ENCODE measurements at regions not wholly inside any gene's neighbourhood (a gene's known extent, or its start where the extent isn't known, plus 50 kb on each side); places are given as distances from the start of the nearest gene placed in this dataset.
"Not testable (repeated sequence)": the region's sequence is repeated elsewhere in the genome, so short reads cannot be mapped to it uniquely, and the experiment has no call there.

DNA sequence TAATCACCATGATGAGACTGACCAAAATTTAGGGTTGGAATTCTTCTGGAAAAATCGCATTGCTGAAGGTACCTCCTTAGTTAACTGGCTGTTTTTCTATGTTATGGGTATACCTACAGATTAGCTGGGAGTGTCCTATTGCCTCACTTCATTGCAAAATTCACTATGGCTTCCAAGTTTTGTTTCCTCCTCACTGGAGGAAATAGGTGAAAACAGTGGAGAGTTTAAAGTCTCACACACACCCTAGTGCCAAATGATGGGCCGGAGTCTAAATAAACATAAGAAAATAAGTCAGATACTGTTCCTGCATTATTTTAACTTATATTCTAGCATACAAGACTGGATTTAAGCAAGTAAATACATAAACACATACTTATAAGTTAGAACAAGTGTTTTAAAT, 98.2 kb downstream of the AHR start:
- no peak for DNase-seq (ENCODE audit: low read depth in 3 of 3)

DNA sequence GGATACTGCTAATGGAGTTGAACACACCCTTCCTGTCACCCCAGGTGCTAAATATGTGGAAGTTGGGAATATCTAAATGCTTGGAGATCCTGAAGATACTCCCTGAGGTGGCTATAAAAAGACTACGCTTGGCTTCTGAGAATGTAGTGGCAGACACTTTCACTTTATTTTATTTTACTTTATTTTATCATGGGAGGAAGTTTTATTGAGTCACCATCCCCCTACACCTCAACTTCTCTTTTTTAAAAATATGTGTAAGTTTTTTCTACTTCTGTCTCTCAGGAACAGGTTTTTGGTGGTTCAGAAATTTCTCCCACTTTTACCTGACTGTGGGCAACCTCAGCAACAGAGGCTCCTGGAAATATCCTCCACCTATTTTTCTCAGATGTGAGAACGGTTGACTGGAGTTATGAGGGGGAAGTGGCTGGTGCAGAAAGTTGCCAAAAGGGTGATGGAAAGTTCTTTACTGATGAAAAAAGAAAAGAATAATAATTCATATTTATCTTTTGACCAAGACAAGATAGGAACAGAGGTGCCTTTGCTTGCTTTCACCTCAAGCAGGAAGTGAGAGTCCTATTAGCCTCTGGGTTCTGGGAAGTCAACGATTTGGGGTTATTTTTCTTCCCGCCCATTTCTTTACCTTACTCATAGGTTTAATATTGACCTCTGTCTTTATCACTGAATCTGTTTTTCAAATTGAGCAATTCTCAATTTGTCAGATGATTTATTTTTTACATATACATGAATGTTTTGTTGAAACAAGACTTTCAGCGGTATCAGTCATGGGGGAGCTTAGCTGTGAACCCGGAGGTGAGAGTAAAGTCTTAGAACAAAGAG, 103.6 kb downstream of the AHR start:
- no peak for DNase-seq (ENCODE audit: low read depth in 3 of 3)

DNA sequence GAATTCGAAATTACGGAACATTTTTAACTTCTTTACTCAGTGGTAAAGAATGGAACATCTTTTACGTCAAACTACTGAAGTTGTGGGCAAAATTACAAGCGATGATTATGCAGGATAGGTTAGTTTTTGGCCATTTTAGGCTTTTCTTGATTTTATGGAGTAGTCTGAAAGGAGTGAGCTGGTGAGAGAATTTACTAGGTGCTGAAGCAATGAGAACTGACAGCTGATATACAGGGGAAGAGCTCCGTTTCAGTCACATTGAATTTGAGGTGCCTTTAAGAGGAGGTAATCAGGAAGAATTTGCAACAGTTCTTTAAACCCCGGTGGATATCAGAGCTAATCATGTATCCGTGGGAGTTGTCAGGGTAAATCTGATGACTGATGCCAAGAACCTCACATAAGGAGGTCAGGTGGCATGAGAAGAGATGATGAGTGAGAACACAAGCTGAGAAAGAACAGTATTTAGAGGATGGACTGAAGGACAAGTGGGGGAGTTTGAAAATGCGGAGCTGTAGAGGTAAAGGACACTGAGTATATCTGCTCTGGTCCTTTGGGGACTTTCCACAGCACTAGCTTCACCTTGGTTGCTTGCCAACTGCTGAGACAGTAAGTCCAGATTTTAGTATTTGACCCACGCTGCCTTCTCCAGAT, 104.3 kb downstream of the AHR start:
- DNase-seq (ENCODE audit: low read depth in 3 of 3), result no peak

DNA sequence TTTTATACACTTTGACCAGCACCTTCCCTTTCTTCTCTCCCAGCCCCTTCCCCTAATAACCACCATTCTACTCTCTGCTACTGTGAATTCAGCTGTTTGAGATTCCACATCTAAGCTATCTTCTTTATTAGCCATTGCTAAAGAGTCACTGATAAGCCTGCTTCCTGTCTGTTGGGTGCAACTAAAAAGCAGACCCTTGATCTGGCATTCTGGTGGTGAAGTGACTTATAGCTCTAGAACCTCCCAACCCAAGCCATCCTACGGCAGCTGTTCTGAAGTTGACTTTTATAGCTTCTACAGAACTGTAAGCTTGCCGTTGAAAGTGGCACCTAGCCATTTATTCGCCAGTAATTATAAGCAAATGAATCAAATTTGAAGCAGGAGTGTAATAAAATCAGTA, 105.6 kb downstream of the AHR start:
- no peak for DNase-seq (ENCODE audit: low read depth in 3 of 3)

DNA sequence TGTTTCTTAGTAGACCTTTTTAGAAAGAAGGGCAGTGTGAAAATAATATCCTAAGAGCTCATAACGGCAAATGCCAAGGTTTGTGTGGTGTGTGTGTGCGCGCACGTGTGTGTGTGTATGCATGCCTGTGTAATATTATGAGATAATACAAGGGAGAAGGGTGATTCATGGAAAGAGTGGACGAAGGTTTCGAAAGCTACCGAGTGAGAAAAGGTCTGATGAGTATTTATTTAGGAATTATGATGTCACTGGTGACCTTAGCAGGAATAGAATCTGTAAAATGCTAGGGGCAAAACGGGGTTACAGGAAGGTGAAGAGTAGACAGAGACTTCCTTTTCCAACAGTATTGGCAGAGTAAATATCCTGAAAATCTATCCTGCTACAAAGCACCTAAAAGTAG, 107.3 kb downstream of the AHR start:
- no peak for DNase-seq (ENCODE audit: low read depth in 3 of 3)

DNA sequence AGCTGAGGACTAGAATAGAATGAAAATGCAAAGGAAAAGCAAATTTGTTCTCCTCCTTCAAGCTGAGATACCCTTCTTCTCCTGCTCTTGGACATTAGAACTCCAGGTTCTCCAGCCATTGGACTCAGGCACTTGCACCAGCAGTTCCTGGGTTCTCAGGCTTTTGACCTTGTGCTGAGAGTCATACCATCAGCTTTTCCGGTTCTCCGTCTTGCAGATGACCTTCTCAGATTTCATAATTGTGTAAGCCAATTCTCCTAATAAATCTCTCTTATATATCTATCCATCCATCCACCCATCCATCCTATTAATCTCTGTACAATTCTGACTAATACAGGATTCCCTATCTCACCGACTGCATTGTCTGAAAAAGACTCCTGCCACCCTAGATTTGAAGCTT, 108.3 kb downstream of the AHR start:
- no peak for DNase-seq (ENCODE audit: low read depth in 3 of 3)

DNA sequence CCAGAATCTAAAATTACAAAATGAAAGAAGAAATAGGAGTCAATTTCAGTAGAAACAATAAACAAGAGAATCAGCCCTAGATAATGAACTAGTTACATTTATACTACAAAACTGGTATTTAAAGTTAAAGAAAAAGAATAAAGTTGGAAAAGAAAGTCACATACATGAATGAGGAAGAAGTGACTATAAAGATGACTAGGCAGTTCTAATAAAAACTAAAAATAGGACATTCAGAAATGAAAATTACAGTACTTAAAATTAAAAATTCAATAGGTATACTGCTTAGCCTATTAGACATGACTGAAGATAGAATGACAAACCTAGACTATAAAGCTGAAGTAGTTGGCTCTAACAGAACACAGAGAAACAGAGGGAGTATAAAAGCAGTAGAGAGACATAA, 108.8 kb downstream of the AHR start:
- no peak for DNase-seq (ENCODE audit: low read depth in 3 of 3)

DNA sequence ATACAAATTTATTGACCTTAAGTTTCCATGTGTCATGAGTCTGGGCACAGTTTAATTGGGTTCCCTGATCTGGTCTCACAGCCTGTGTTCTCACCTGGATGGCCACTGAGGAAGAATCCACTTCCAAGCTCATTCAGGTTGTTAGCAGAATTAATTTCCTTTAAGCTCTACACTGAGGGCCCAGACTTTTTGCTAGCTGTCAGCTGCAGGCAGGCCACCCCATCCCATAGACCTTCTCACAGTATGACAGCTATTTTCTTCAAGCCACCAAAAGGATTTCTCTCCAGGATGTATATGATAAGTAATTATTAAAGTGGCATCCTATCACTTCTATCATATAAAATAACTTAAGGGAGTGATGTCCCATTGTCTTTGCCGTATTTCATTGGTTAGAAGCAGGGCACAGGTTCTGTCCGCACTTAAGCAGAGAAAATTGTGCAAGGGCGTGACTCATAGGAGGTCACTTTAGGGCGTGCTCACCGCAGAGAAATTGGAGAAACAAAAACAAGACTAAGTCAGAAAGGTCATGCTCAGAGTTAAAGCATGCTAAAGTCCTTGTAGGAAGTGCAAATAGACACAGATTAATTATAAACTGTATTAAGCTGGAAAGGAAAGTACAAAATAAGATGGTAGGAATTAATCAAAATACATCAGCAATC, 109.9 kb downstream of the AHR start:
- no peak for DNase-seq (ENCODE audit: low read depth in 3 of 3)

DNA sequence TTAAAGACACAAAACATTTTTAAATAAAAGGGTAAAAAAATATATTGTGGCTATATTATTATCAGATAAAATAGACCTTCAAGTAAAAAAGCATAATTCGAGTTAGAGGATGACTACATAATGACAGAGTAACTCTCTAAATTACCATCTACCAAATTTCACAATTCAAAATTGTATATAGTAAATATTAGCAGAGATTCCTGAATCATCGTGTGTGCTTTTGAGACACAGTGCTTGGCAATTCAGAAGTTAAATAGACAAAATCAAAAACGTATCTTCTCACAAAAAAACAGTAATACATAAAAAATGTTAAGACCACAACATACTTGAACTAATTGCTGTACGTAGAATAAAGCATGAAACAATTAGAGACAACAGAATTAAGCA, 110.4 kb downstream of the AHR start:
- DNase-seq (ENCODE audit: low read depth in 3 of 3), result no peak

DNA sequence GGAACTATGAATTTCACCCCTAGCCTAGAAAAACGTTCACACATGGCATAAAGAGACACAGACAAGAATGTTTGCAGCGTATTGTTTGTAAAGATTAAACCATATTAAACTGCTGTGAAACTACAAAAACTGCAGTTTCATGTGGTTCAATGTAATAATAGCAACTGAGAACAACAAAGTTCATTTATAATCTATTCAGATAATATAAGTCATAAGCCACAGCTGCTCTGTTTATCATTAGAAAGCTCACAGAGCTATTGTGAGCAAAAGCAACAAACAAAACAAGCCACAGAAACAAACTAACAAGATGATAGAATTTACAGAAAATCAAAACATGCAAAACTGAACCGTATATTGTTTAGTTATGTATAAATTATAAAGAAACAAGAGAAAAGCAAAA, 113.5 kb downstream of the AHR start:
- DNase-seq (ENCODE audit: low read depth in 3 of 3), result no peak

DNA sequence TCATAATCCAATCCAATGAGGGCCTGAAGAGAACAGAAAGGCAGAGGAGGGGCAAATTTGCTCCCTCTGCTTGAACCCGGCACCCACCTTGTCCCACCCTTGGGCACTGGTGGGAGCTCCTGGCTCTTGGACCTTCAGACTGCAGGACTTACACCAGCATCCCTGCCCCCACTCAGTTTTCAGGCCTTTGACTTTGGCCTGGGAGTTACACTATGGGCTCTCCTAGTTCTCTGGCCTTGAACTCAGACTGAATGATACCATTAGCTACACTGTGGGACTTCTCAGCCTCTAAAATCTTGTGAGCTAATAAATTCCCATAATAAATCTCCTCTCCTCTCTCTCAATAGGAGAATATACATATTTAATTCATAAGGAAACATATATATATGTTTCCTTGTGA, 114.4 kb downstream of the AHR start:
- no peak for DNase-seq (ENCODE audit: low read depth in 3 of 3)

DNA sequence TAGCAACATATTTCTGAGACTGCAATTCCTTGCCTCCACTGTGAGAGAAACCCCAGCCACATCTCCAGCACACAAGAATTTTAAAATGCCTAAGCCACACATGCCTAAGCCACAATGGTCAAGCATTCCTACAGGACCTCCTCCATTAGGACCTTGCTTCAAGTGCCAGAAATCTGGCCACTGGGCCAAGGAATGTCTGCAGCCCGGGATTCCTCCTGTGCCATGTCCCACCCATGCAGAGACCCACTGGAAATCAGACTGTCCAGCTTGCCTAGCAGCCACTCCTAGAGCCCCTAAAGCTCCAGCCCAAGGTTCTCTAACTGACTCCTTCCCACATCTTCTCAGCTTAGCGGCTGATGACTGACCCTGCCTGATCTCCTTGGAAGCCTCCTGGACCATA, 117.5 kb downstream of the AHR start:
- no peak for DNase-seq (ENCODE audit: low read depth in 3 of 3)

DNA sequence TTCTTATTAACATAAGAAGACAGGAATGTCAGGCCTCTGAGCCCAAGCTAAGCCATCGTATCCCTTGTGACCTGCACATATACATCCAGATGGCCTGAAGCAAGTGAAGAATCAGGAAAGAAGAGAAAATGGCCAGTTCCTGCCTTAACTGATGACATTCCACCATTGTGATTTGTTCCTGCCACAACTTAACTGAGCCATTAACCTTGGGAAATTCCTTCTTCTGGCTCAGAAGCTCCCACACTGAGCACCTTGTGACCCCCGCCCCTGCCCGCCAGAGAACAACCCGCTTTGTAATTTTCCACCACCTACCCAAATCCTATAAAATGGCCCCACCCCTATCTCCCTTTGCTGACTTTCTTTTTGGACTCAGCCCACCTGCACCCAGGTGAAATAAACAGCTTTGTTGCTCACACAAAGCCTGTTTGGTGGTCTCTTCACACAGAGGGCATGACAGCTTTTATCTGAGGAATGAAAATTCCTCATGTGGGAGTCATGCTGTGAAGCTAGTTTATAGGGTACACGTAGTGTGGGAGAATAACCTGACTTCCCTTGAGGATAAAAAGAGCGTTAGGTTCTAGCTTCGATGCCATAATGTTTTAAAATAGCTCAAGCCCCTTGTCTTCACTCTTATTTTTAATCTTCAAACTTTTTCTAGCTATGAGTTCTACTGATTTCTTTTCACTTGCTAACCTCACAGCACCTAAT, 122.0 kb downstream of the AHR start:
- DNase-seq (ENCODE audit: low read depth in 3 of 3), result not testable (repeated sequence)

DNA sequence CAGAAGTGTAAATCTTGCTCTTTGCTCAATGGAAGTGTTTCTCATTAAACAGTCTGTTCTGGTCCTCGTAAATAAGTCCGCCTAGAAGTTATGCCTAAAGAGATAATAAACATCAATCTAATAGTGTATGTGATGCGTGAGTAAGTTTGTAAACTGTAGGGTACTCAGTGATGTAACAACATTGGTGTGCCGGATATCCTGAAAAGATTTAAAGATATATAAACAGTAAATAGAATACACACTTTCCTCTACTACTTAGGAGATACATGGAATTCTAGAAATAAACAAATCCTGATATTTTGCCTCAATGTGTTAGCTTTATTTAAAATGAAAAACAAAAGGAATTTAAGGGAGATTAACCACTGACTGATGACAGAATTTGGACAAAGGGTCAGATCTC, 123.5 kb downstream of the AHR start:
- DNase-seq (ENCODE audit: low read depth in 3 of 3), result no peak

DNA sequence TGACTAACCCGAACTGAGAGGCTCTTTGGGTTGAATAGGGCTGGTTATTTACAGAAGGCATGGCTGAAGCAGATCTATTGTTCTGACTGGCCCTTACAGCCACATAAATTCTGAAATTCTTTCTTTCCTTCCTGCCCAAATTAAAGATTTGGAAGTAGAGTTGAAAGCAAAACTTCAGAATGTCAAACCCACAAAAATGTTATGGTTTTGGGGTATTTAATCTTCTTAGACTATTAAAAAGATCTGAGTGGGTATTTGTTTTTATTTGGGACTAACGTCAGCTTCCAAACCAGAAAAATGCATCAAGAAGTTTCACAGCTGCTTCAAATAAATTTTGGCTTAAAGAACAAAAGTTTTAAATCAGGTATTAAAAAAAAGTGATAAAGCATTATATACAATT, 124.5 kb downstream of the AHR start:
- DNase-seq (ENCODE audit: low read depth in 3 of 3), result no peak

DNA sequence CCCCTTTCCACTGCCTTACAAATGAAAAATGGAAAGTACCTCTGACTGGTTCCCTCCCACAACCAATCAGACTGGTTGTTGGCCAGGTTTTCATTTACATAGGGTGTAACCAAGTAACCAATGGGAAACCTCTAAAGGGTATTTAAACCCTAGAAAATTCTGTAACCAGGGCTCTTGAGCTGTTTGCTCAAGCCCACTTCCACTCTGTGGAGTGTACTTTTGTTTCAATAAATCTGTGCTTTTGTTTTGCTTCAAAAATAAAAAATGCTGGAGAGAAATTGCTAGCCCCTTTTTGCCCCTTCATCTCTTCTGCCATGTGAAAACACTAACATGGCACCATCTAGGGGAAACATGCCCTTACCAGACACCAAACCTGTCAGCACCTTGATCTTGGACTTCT, 129.5 kb downstream of the AHR start:
- no peak for DNase-seq (ENCODE audit: low read depth in 3 of 3)

DNA sequence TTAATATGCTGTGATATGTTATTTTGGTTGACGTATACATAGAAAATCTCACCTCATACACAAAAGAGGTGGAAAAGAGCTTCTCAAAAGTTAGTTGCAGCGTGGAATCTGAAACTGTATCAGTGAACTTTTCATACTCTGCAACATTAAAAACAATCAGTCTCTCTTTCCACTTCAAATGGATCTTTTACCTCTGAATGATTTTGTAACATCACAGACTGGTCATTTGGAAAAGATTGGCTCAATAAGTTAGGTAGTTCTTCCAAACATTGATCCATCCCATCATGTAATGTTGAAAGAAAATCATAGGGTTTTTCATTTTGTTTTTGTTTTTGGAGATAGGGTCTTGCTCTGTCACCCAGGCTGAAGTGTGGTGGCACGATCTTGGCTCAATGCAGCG, 131.1 kb downstream of the AHR start:
- no peak for DNase-seq (ENCODE audit: low read depth in 3 of 3)

DNA sequence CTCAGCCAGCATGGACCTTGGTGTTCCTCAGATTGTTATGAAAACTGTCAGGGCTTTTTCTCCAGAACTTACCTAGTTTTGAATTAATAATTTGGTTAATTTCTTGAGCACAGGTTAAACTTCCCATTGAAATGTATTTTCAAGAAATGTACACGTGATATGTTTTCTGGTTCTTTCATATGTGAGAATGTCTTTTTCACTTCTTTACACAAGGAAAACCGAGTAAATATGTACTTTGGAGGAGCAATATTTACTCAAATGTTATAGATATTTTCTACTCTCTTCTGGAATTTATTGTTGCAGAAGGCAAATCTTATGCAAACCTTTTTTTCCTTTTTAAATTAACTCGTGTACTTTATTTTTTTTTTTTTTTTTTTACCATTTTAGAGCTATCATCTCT, 134.3 kb downstream of the AHR start:
- no peak for DNase-seq (ENCODE audit: low read depth in 3 of 3)

DNA sequence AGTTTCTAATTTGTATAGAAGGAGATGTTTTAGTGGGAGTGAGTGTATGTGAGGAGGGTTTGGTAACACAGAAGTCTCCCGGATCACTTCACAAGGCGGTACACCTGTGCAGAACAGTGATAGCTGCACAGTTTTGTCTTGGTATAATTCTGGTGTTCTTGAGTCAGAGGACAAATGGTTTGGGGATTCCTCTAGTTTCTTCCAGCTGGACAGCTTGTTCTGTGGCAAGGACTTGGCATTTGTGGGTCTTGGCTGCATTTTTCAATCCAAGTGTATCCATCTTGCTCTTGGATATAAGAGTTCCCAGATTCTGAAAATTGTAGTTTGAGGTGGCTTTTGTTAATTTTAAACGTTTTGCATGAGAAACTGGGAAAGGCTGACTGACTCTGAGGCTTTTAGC, 135.7 kb downstream of the AHR start:
- DNase-seq (ENCODE audit: low read depth in 3 of 3), result no peak

DNA sequence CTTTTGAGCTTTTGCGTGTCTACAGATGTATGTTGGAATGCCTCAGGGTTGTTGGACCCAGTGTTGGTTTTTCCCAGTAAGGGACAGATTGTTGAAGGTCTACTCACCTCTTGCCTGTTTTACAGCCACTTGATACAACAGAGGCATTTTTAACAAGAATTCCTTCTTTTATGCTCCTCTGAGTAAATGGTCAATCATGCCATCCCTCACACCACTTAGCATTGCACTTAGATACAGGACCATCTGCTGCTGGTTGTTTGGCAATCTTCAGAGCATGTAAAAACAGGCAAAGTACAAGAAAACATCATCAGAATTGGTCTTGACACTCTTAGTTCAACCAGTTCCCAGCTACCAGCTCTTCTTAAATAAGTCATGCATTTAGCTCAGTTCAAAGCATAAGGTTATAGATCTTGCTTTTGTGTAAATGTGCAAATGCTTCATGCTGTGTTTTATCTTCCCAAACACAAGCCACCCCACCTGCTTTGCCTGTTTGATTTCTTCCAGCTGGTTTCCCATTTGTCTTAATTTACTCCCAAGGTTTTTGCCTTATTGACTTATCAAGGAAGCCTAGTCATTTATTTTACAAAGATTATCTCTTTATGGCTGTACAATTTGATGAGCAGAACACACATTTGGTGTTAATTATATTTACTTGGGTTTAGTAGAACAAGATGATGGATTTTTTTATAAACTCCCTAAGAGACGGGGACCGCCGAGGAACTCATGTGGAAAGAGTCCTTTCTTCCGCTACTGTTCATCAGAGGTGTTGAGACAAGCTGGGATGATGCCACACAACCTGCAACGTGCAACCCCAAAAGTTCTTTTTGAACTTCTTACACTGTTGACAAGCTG, 136.6 kb downstream of the AHR start:
- no peak for DNase-seq (ENCODE audit: low read depth in 3 of 3)

DNA sequence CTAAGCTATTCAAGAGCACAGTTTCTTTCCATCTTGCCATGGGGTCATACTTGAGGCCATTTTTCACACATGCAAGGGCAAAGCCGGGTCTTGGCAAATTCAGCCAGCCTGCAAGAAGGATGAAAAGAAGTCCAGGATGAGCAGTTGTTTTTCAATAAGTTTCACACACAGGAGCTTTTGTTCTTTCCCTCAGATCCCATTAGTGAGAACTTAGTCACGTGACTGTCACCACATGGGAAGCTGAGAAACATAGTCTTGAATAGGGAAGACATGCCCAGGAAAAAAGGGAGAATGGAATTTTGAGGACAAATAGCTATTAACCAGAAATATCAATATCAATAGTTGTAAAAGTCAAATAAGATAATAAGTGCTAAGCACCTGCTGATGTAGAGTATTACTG, 137.7 kb downstream of the AHR start:
- no peak for DNase-seq (ENCODE audit: low read depth in 3 of 3)

DNA sequence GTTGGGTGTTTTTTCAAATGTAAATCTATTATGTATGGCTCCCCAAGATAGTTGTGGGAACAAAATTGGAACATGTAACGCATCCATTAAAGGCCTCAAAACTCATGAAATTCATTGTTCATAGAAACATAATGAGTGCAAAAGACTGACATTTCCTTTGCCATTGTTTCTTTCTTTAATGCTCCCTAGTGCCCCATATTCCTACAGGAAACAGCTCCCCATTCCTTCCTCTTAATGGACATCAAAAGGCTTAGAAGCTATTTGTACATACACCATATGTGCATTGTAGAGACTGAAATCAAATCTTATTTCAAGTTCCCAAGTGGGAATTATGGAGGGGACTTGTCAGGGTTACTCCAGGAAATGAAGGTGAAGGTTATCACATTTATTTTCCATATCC, 139.1 kb downstream of the AHR start:
- DNase-seq (ENCODE audit: low read depth in 3 of 3), result no peak
